ENCODE measurements at regions not wholly inside any gene's neighbourhood (a gene's known extent, or its start where the extent isn't known, plus 50 kb on each side); places are given as distances from the start of the nearest gene placed in this dataset.

DNA sequence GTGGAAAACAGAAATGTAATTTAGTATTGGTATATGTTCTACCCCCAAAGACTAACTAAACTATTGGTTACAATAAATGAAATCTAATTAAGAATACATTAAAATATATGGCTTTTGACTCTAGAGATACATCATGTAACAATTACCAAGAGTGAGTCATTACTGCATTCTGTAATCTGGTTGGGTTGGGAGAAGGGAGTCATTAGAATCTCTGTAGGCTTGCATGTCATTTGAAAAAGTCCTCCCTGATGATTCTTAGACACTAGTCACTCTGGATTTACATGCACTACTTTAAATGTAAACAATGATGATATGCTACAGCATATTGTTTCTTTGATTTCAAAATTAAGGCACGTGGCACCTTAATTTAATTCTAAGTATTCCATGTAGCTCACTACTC lies 293.4 kb upstream of the CHST9 start:
- TF ChIP-seq EP300 (IDR thresholded peaks at IDR 0.05; ENCODE audit: borderline replicate concordance in 1 of 2, control insufficient read depth in 1 of 2, low read depth in 2 of 2, low read length in 2 of 2) (no peak), FOS (IDR thresholded peaks at IDR 0.05; ENCODE audit: borderline replicate concordance, extremely low read depth, insufficient read length) (no peak), EZH2 (IDR thresholded peaks at IDR 0.05; ENCODE audit: borderline replicate concordance, control insufficient read depth, low read depth, low read length) (no peak), HDAC2 (IDR thresholded peaks at IDR 0.05) (no peak)
- TF ChIP-seq, protein P1, sequence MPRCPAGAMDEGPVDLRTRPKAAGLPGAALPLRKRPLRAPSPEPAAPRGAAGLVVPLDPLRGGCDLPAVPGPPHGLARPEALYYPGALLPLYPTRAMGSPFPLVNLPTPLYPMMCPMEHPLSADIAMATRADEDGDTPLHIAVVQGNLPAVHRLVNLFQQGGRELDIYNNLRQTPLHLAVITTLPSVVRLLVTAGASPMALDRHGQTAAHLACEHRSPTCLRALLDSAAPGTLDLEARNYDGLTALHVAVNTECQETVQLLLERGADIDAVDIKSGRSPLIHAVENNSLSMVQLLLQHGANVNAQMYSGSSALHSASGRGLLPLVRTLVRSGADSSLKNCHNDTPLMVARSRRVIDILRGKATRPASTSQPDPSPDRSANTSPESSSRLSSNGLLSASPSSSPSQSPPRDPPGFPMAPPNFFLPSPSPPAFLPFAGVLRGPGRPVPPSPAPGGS (IDR thresholded peaks at IDR 0.05; ENCODE audit: borderline replicate concordance, insufficient read depth, low read depth, low read length, poor library complexity, severe bottlenecking), result no peak
- TF ChIP-seq, protein P2, sequence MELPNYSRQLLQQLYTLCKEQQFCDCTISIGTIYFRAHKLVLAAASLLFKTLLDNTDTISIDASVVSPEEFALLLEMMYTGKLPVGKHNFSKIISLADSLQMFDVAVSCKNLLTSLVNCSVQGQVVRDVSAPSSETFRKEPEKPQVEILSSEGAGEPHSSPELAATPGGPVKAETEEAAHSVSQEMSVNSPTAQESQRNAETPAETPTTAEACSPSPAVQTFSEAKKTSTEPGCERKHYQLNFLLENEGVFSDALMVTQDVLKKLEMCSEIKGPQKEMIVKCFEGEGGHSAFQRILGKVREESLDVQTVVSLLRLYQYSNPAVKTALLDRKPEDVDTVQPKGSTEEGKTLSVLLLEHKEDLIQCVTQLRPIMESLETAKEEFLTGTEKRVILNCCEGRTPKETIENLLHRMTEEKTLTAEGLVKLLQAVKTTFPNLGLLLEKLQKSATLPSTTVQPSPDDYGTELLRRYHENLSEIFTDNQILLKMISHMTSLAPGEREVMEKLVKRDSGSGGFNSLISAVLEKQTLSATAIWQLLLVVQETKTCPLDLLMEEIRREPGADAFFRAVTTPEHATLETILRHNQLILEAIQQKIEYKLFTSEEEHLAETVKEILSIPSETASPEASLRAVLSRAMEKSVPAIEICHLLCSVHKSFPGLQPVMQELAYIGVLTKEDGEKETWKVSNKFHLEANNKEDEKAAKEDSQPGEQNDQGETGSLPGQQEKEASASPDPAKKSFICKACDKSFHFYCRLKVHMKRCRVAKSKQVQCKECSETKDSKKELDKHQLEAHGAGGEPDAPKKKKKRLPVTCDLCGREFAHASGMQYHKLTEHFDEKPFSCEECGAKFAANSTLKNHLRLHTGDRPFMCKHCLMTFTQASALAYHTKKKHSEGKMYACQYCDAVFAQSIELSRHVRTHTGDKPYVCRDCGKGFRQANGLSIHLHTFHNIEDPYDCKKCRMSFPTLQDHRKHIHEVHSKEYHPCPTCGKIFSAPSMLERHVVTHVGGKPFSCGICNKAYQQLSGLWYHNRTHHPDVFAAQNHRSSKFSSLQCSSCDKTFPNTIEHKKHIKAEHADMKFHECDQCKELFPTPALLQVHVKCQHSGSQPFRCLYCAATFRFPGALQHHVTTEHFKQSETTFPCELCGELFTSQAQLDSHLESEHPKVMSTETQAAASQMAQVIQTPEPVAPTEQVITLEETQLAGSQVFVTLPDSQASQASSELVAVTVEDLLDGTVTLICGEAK (IDR thresholded peaks at IDR 0.05; ENCODE audit: borderline replicate concordance), result no peak

Measured in GM12878 (cell line).